ENCODE measurements at regions not wholly inside any gene's neighbourhood (a gene's known extent, or its start where the extent isn't known, plus 50 kb on each side); places are given as distances from the start of the nearest gene placed in this dataset.

- TF ChIP-seq FOXM1 (IDR thresholded peaks at IDR 0.05; ENCODE audit: borderline replicate concordance) (no peak), ARNT (IDR thresholded peaks at IDR 0.05) (no peak), FOXA1 (IDR thresholded peaks at IDR 0.05) (no peak), SUZ12 (IDR thresholded peaks at IDR 0.05) (no peak), SP1 (IDR thresholded peaks at IDR 0.05) (no peak)
These were observed 217.9 kb downstream of the TBX18 start for GRCh38 chr6:84546427-84546914.

Data from HEK293T (cell line).